Glomerular visceral epithelial cell (primary cell): ENCODE measurements at regions not wholly inside any gene's neighbourhood (a gene's known extent, or its start where the extent isn't known, plus 50 kb on each side); places are given as distances from the start of the nearest gene placed in this dataset.
"Not testable (repeated sequence)": the region's sequence is repeated elsewhere in the genome, so short reads cannot be mapped to it uniquely, and the experiment has no call there.

ENCODE experiments used
- DNase-seq: peaks from one replicate; pipeline ENCODE4 v3.0.0-alpha.2; 2016; ENCODE audit errors: extremely low spot score

GRCh38 chr4:158958489-158959270 lies 144.2 kb upstream of the RAPGEF2 start:
- DNase-seq: no peak

DNA sequence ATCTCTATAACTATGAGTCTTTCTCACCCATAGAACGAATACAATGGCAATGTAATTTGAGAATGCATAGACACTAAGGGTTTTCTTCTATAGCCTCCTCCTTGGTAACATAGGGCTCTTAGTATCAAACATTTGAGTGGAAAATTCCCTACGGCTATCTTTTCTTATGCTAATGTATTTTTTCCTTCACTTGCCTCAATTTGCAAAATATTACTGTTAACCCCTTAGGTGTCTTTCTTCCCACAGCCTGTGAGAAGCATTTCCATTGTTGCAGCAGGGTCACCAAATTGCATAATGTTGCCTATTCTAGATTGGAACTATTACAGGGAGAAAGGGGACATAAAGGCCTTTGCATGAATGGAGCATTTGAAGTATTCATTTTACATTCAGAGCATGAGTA lies 140.5 kb upstream of the RAPGEF2 start:
- DNase-seq: no peak

- not testable (repeated sequence) for DNase-seq
Observed at GRCh38 chr4:158963282-158963681, 139.6 kb upstream of the RAPGEF2 start.

DNA sequence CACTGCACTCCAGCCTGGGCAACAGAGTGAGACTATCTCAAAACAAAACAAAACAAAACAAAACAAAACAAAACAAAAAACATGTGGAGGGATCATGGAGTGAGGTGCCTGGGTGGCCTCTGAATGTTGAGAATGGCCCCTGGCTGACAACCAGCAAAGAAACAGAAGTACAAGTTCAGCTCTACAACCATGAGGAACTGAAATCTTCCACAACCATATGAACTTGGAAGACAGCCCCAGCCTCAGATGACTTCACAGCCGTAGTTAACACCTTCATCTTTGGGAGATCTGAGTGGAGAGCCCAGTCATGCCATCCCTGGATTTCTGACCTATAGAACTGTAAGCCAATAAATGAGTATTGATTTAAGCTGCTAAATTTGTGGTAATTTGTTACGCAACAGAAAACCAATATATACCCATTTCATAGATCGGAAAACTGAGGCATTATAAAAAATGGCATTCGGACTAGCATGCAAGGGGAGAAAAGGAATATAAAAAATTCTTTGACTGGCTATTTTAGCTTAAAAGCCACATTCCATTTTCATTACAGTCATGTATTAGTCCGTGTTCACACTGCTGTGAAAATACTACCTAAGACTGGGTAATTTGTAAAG lies 138.7 kb upstream of the RAPGEF2 start:
- no peak for DNase-seq

DNA sequence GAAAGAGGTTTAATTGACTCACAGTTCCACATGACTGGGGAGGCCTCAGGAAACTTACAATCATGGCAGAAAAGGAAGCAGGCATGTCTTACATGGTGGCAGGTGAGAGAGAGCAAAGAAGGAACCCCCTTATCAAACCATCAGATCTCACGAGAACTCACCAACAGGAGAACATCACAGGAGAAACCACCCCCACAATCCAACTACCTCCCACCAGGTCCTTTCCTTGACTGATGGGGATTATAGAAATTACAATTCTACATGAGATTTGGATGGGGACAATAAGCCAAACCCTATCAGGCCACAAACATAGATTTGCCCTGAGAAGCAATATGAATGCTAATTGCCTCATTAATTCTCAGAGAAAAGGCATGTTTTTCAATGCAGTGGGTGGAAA lies 138.2 kb upstream of the RAPGEF2 start:
- no peak for DNase-seq

- peak; percentile 11 for DNase-seq
Observed at GRCh38 chr4:158965226-158965625, 137.7 kb upstream of the RAPGEF2 start.

- no peak for DNase-seq
Observed at GRCh38 chr4:158966091-158966490, 136.8 kb upstream of the RAPGEF2 start.

GRCh38 chr4:158968961-158969360 lies 133.9 kb upstream of the RAPGEF2 start:
- no peak for DNase-seq

DNA sequence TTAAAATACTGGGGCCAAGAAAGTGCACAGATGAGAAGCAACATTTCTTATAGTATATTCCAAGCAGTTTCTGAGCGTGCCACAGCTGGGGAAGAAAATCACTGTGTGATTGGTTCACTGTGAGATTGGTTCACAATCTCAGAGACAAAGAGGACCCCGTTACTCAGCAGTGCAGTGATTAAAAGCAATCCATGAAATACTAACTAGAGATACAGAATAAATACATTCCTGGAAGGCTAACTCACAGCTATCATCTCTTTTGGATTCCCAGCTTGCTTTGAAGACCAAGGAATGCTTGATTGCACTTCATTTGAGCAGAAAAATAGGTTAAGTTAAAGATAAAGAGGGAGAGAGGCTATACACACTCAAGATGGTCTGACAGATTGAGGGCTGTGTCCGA lies 132.1 kb upstream of the RAPGEF2 start:
- DNase-seq: no peak

- DNase-seq: not testable (repeated sequence)
Observed at GRCh38 chr4:158974438-158974837, 128.4 kb upstream of the RAPGEF2 start.

DNA sequence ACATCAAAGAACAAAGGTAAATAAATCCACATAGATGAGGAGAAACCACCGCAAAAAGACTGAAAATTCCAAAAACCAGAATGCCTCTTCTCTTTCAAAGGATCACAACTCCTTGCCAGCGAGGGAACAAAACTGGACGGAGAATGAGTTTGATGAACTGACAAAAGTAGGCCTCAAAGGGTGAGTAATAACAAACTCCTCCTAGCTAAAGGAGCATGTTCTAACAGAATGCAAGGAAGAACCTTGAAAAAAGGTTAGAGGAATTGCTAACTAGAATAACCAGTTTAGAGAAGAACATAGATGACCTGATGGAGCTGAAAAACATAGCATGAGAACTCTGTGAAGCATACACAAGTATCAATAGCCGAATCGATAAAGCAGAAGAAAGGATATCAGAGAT lies 122.2 kb upstream of the RAPGEF2 start:
- DNase-seq: not testable (repeated sequence)

GRCh38 chr4:158991534-158992155 lies 111.2 kb upstream of the RAPGEF2 start:
- DNase-seq: no peak

DNA sequence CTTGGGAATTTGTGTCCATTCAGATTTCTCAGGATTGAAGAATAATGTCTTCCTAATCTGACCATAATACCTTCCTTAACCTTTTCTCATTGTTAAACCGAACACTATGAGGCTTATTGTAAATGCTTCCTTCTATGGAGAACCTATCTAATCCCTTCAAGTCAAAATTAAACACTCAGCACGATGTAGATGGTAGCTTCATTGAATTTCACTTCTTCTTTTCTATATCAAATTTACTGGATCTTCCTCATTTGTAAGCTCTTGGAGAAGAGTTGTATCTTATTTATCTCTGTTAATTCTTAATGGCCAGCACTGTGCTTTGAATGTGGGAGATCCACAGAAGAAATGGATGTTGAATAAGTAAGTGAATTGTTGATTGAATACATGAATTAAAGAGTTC lies 109.0 kb upstream of the RAPGEF2 start:
- DNase-seq: no peak

- no peak for DNase-seq
Observed at GRCh38 chr4:158995040-158995439, 107.8 kb upstream of the RAPGEF2 start.

- no peak for DNase-seq
Observed at GRCh38 chr4:158995965-158996364, 106.9 kb upstream of the RAPGEF2 start.

GRCh38 chr4:158996669-158997074 lies 106.2 kb upstream of the RAPGEF2 start:
- peak; percentile 93 for DNase-seq

DNA sequence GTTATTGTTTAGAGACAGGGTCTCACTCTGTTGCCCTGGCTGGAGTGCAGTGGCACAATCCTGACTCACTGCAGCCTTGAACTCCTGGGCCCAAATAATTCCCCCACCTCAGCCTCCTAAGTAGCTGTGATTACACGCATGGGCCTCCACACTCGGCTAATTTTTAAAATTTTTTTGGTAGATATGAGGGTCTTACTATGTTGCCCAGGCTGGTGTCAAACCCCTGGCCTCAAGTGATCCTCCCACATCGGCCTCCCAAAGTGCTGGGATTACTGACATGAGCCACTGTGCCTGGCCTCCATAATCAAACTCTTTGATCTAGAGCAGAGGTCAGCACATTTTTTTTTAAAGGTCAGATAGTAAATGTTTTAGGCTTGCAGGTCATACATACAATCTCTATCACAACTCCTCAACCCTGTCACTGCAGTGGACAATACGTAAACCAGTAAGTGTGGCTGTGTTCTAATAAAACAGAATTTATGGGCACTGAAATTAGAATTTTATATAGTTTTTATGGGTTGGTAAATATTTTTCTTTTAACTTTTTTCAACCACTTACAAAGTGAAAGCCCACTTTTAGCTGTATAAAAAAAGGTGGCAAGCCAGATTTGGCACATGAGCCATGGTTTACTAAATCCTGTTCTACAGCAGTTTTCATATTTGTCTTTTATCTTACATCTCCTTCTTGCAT lies 105.1 kb upstream of the RAPGEF2 start:
- DNase-seq: no peak

DNA sequence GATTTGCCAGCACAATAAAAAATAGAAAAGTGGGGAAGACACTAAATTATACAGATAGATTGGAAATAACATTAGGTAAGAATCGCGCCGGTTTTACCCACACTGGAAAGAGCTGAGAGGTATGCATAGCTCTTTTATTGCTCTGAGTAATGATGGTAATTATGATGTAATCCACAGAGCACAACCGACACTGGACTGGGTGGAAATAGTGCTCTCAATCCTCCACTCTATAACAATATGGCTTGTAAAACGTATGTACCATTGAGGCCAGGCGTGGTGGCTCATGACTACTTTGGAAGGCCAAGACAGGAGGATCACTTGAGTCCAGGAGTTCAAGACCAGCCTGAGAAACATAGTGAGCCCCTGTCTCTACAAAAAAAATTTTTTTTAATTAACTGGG lies 104.3 kb upstream of the RAPGEF2 start:
- peak; percentile 23 for DNase-seq

GRCh38 chr4:158999166-158999682 lies 103.7 kb upstream of the RAPGEF2 start:
- DNase-seq: no peak

- no peak for DNase-seq
Observed at GRCh38 chr4:158999849-159000248, 103.0 kb upstream of the RAPGEF2 start.

DNA sequence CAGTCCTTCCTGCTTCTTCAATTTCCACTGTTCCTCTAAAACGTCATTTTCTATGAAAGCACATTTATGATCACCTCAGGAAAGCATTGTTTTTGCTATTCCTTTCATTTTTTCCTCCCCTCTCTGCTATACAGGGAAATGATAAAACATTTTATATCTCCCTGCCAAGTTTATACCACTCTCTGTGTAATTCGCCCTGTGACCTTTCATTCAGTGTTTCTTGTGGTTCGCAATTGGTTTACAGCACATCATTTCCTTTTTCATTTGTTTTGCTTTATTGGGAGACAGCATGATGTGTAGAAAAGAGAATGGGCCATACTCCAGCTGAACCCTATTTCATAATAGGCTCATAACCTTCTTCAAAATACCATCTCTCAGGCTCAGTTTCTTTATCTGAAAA lies 99.9 kb upstream of the RAPGEF2 start:
- DNase-seq: no peak
